GM12878 (cell line): ENCODE measurements at regions not wholly inside any gene's neighbourhood (a gene's known extent, or its start where the extent isn't known, plus 50 kb on each side); places are given as distances from the start of the nearest gene placed in this dataset.
"Not testable (repeated sequence)": the region's sequence is repeated elsewhere in the genome, so short reads cannot be mapped to it uniquely, and the experiment has no call there.

Experiments used
- ATAC-seq: fragments of 200-7000 bp; cut with Tn5 transposase; 3 replicates; pipeline ENCODE4 v1.9.1; 2020; ENCODE audit warnings: mild to moderate bottlenecking, moderate library complexity
- BruUV-seq: library from RNA; stranded (reverse); fragments of 400-500 nt; replicated peaks from 2 replicates; lab custom pipeline; 2021; lab: Mats Ljungman, UMichigan
- CTCF ChIA-PET: fragments of 300-600 bp; sonication (Branson Sonifier 250); formaldehyde crosslinking; extraction: SDS; loops from one replicate; lab custom pipeline; 2021; ENCODE audit warnings: inconsistent platforms; lab: Yijun Ruan, JAX
- POLR2A ChIA-PET: fragments of 350-600 bp; formaldehyde crosslinking; extraction: SDS; loops from one replicate; lab custom pipeline; 2021; ENCODE audit warnings: inconsistent platforms; lab: Charles Lee
- RAD21 ChIA-PET: fragments of 300-600 bp; sonication (Branson Sonifier 250); formaldehyde crosslinking; loops from one replicate; lab custom pipeline; 2023; ENCODE audit warnings: antibody characterized with exemption; ENCODE audit not compliant: unreplicated experiment; lab: Charles Lee
- SMC1A ChIA-PET: fragments of 300-600 bp; sonication (Branson Sonifier 250); formaldehyde crosslinking; loops from one replicate; lab custom pipeline; 2023; ENCODE audit not compliant: unreplicated experiment, uncharacterized antibody; lab: Charles Lee
- DNase-seq: peaks from one replicate; pipeline ENCODE4 v3.0.0-alpha.2; 2011; ENCODE audit warnings: low read depth, low spot score
- FAIRE-seq: peaks from 3 replicates; lab custom pipeline; 2011; peaks lifted over from hg19 to GRCh38; lab: Jason Lieb, UNC
- H2AFZ ChIP-seq: 2 replicates; pipeline ENCODE4 v1.6.0; 2011; ENCODE audit warnings: low read depth, low read length, control low read depth; ENCODE audit not compliant: control insufficient read depth
- H3K27ac ChIP-seq: 2 replicates; pipeline ENCODE4 v1.5.1; 2011; ENCODE audit warnings: control low read depth; ENCODE audit not compliant: control insufficient read depth, insufficient read depth
- H3K27me3 ChIP-seq, 2 experiments: replicated peaks in 1 of 2; 2 replicates each; pipeline versions ENCODE4 v1.6.0 to v1.6.1; 2011; ENCODE audit warnings: low read length in 1 of 2; ENCODE audit not compliant: control insufficient read depth in 2 of 2, insufficient read depth in 2 of 2
- H3K36me3 ChIP-seq, 2 experiments: 2 replicates each; pipeline ENCODE4 v1.5.1; 2011; ENCODE audit warnings: low read length in 1 of 2; ENCODE audit not compliant: control insufficient read depth in 2 of 2, insufficient read depth in 2 of 2
- H3K4me1 ChIP-seq: 2 replicates; pipeline ENCODE4 v1.6.1; 2011; ENCODE audit warnings: mild to moderate bottlenecking, low read length, moderate library complexity, mixed read lengths; ENCODE audit not compliant: control insufficient read depth, insufficient read depth
- H3K4me2 ChIP-seq: 2 replicates; pipeline ENCODE4 v1.6.0; 2011; ENCODE audit warnings: control low read depth; ENCODE audit not compliant: control insufficient read depth, insufficient read depth
- H3K4me3 ChIP-seq: fragments of 200-600 bp; sonication (generic); 2 replicates; pipeline ENCODE4 v1.5.1; 2016
- H3K79me2 ChIP-seq: 2 replicates; pipeline ENCODE4 v1.6.0; 2011; ENCODE audit warnings: low read length; ENCODE audit not compliant: control insufficient read depth, insufficient read depth
- H3K9ac ChIP-seq: 2 replicates; pipeline ENCODE4 v1.8.0; 2011; ENCODE audit warnings: low read length, control low read depth, mixed read lengths; ENCODE audit not compliant: control insufficient read depth, insufficient read depth
- H3K9me3 ChIP-seq: replicated peaks from 3 replicates; pipeline ENCODE4 v1.5.1; 2011; ENCODE audit warnings: mild to moderate bottlenecking, low read length; ENCODE audit not compliant: control insufficient read depth, insufficient read depth
- H4K20me1 ChIP-seq: 2 replicates; pipeline ENCODE4 v1.6.0; 2011; ENCODE audit not compliant: control insufficient read depth, insufficient read depth
- BMI1 ChIP-seq: fragments of 450-650 bp; IDR thresholded peaks from 2 replicates; pipeline ENCODE4 v1.6.1; 2016; ENCODE audit warnings: mild to moderate bottlenecking, moderate library complexity, borderline replicate concordance
- CHD1 ChIP-seq: IDR thresholded peaks from 2 replicates; pipeline ENCODE4 v1.6.1; 2012; ENCODE audit warnings: low read depth, low read length, improper control_type of control experiment
- NFYB ChIP-seq: IDR thresholded peaks from 2 replicates; pipeline ENCODE4 v1.6.1; 2011; ENCODE audit warnings: low read depth, mild to moderate bottlenecking, low read length, improper control_type of control experiment, moderate library complexity; ENCODE audit not compliant: insufficient read depth
- RAD21 ChIP-seq: IDR thresholded peaks from 2 replicates; pipeline ENCODE4 v1.6.1; 2011; ENCODE audit warnings: mild to moderate bottlenecking, low read depth, low read length, moderate library complexity; ENCODE audit not compliant: insufficient read depth
- SIX5 ChIP-seq: IDR thresholded peaks from 2 replicates; pipeline ENCODE4 v1.6.1; 2011; ENCODE audit warnings: mild to moderate bottlenecking, low read depth, low read length, moderate library complexity; ENCODE audit not compliant: severe bottlenecking
- WGBS: methylation state at CpG from one replicate; pipeline ENCODE4 v1.1.6; 2016; ENCODE audit warnings: low lambda C conversion rate; ENCODE audit not compliant: insufficient replicate concordance, insufficient coverage; ENCODE audit errors: missing lambda C conversion rate; 5-methylcytosine and 5-hydroxymethylcytosine counted together
- in situ Hi-C: fragments of 300-500 bp; cut with MboI; formaldehyde crosslinking; loops from 9 replicates; pipeline ENCODE4 v1.14.3; 2018; ENCODE audit warnings: mixed read lengths
- intact Hi-C: fragments of 100-400 bp; cut with micrococcal nuclease; formaldehyde crosslinking; loops from one replicate; pipeline ENCODE4 v1.14.2; 2022; ENCODE audit not compliant: unreplicated experiment
- TF ChIP-seq, protein P1 (sequence below): fragments of 450-650 bp; IDR thresholded peaks from 2 replicates; pipeline ENCODE4 v1.6.1; 2017; ENCODE audit warnings: mild to moderate bottlenecking, low read depth, inconsistent platforms; ENCODE audit not compliant: poor library complexity, severe bottlenecking
- TF ChIP-seq, protein P2 (sequence below): fragments of 450-650 bp; IDR thresholded peaks from 2 replicates; pipeline ENCODE4 v1.6.1; 2016; ENCODE audit warnings: mild to moderate bottlenecking, moderate library complexity, borderline replicate concordance

DNA sequence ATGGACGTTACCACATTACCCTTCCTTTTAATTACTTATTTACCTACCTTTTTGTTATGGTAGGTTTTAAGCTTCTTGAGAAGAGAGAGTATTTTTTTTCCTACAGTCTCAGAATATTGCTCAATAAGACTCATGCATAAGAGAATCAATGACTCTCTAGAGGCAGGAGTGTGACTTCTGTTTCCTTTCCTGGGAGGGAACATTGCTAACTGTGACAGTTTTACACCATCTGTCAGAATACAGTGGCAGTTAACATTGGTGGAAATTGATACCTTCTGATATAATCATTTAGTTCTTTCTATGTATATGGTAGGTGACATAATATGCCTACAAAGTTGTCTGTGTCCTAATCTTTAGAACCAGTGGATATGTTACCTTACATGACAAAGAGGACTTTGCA, 348.7 kb upstream of the POT1 start (continued):
- no peak for TF ChIP-seq SIX5
- TF ChIP-seq CHD1 = no peak
- no peak for TF ChIP-seq BMI1
- TF ChIP-seq, protein P1, sequence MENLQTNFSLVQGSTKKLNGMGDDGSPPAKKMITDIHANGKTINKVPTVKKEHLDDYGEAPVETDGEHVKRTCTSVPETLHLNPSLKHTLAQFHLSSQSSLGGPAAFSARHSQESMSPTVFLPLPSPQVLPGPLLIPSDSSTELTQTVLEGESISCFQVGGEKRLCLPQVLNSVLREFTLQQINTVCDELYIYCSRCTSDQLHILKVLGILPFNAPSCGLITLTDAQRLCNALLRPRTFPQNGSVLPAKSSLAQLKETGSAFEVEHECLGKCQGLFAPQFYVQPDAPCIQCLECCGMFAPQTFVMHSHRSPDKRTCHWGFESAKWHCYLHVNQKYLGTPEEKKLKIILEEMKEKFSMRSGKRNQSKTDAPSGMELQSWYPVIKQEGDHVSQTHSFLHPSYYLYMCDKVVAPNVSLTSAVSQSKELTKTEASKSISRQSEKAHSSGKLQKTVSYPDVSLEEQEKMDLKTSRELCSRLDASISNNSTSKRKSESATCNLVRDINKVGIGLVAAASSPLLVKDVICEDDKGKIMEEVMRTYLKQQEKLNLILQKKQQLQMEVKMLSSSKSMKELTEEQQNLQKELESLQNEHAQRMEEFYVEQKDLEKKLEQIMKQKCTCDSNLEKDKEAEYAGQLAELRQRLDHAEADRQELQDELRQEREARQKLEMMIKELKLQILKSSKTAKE = no peak
- TF ChIP-seq RAD21 = no peak
- TF ChIP-seq, protein P2, sequence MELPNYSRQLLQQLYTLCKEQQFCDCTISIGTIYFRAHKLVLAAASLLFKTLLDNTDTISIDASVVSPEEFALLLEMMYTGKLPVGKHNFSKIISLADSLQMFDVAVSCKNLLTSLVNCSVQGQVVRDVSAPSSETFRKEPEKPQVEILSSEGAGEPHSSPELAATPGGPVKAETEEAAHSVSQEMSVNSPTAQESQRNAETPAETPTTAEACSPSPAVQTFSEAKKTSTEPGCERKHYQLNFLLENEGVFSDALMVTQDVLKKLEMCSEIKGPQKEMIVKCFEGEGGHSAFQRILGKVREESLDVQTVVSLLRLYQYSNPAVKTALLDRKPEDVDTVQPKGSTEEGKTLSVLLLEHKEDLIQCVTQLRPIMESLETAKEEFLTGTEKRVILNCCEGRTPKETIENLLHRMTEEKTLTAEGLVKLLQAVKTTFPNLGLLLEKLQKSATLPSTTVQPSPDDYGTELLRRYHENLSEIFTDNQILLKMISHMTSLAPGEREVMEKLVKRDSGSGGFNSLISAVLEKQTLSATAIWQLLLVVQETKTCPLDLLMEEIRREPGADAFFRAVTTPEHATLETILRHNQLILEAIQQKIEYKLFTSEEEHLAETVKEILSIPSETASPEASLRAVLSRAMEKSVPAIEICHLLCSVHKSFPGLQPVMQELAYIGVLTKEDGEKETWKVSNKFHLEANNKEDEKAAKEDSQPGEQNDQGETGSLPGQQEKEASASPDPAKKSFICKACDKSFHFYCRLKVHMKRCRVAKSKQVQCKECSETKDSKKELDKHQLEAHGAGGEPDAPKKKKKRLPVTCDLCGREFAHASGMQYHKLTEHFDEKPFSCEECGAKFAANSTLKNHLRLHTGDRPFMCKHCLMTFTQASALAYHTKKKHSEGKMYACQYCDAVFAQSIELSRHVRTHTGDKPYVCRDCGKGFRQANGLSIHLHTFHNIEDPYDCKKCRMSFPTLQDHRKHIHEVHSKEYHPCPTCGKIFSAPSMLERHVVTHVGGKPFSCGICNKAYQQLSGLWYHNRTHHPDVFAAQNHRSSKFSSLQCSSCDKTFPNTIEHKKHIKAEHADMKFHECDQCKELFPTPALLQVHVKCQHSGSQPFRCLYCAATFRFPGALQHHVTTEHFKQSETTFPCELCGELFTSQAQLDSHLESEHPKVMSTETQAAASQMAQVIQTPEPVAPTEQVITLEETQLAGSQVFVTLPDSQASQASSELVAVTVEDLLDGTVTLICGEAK = no peak

DNA sequence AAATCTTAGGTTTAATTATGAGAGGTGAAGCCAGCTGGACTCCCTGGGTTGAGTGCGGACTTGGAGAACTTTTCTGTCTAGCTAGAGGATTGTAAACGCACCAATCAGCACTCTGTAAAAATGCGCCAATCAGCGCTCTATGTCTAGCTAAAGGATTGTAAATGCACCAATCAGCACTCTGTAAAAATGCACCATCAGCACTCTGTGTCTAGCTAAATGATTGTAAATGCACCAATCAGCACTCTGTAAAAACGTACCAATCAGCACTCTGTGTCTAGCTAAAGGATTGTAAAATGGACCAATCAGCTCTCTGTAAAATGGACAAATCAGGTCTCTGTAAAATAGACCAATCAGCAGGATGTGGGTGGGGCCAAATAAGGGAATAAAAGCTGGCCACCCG, 345.1 kb upstream of the POT1 start:
- H3K4me1 ChIP-seq, H3K27me3 ChIP-seq, DNase-seq, CTCF ChIA-PET, SMC1A ChIA-PET, H2AFZ ChIP-seq, H4K20me1 ChIP-seq, H3K4me3 ChIP-seq, RAD21 ChIA-PET, in situ Hi-C loops, H3K79me2 ChIP-seq, H3K27ac ChIP-seq, FAIRE-seq, H3K9ac ChIP-seq, BruUV-seq, intact Hi-C loops, H3K36me3 ChIP-seq: not testable (repeated sequence)
- 57% methylated on average over 6 of the region's 6 CpGs for WGBS
- 0 out of 2 replicates have a peak, but pooled peaks have one; percentile 49 for TF ChIP-seq NFYB
- TF ChIP-seq, all 136 proteins: peak for 1; not testable (repeated sequence) for 135
- H3K9me3 ChIP-seq, POLR2A ChIA-PET, H3K4me2 ChIP-seq, ATAC-seq: not testable (repeated sequence)

DNA sequence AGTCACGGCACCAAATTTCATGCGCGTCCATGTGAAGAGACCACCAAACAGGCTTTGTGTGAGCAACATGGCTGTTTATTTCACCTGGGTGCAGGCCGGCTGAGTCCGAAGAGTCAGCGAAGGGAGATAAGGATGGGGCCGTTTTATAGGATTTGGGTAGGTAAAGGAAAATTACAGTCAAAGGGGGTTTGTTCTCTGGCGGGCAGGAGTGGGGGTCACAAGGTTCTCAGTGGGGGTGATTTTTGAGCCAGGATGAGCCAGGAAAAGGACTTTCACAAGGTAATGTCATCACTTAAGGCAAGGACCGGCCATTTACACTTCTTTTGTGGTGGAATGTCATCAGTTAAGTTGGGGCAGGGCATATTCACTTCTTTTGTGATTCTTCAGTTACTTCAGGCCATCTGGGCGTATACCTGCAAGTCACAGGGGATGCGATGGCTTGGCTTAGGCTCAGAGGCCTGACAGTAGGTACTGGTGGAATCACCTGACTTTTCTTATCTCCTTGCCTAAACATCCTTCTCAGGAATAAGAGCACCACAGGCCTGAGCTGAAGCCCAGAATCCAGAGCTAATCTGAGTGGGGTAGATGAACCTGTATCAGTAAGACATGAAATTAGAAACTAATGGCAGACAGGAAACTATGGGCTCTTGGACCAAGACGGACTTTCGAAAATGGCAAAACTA, 334.7 kb upstream of the POT1 start:
- H4K20me1 ChIP-seq, FAIRE-seq, in situ Hi-C loops, H2AFZ ChIP-seq, H3K27ac ChIP-seq, H3K4me3 ChIP-seq, SMC1A ChIA-PET, DNase-seq, H3K79me2 ChIP-seq, H3K4me2 ChIP-seq, ATAC-seq, H3K27me3 ChIP-seq, H3K36me3 ChIP-seq, BruUV-seq, CTCF ChIA-PET, POLR2A ChIA-PET, H3K4me1 ChIP-seq, H3K9me3 ChIP-seq, intact Hi-C loops, RAD21 ChIA-PET, H3K9ac ChIP-seq: not testable (repeated sequence)
- 57% methylated on average over 13 of the region's 13 CpGs for WGBS
